HG03432 (cell line): ENCODE measurements at regions not wholly inside any gene's neighbourhood (a gene's known extent, or its start where the extent isn't known, plus 50 kb on each side); places are given as distances from the start of the nearest gene placed in this dataset.
"Not testable (repeated sequence)": the region's sequence is repeated elsewhere in the genome, so short reads cannot be mapped to it uniquely, and the experiment has no call there.

Experiments
- ATAC-seq: cut with Tn5 transposase; IDR thresholded peaks from one replicate; pipeline ENCODE4 v1.9.1; 2021; ENCODE audit warnings: mild to moderate bottlenecking, moderate library complexity; ENCODE audit not compliant: unreplicated experiment

- ATAC-seq = no peak
Observed at GRCh38 chr4:128536746-128537145, 249.1 kb upstream of the PGRMC2 start.

GRCh38 chr4:128535510-128535909 lies 247.9 kb upstream of the PGRMC2 start:
- ATAC-seq = not testable (repeated sequence)

GRCh38 chr4:128528793-128529553 lies 241.4 kb upstream of the PGRMC2 start:
- no peak for ATAC-seq

- no peak for ATAC-seq
Observed at GRCh38 chr4:128527946-128528576, 240.4 kb upstream of the PGRMC2 start.

GRCh38 chr4:128527351-128527750 lies 239.7 kb upstream of the PGRMC2 start:
- ATAC-seq = no peak

- ATAC-seq = no peak
Observed at GRCh38 chr4:128525992-128526630, 238.5 kb upstream of the PGRMC2 start.

GRCh38 chr4:128525387-128525786 lies 237.8 kb upstream of the PGRMC2 start:
- ATAC-seq = peak; percentile 52

GRCh38 chr4:128524311-128524710 lies 236.7 kb upstream of the PGRMC2 start:
- no peak for ATAC-seq

- no peak for ATAC-seq
Observed at GRCh38 chr4:128521648-128522111, 234.1 kb upstream of the PGRMC2 start.

- ATAC-seq = no peak
Observed at GRCh38 chr4:128521156-128521555, 233.5 kb upstream of the PGRMC2 start.

- no peak for ATAC-seq
Observed at GRCh38 chr4:128519163-128519830, 231.7 kb upstream of the PGRMC2 start.

- peak; percentile 97 for ATAC-seq
Observed at GRCh38 chr4:128517739-128518510, 230.3 kb upstream of the PGRMC2 start.

- peak; percentile 1 for ATAC-seq
Observed at GRCh38 chr4:128517096-128517738, 229.6 kb upstream of the PGRMC2 start.

GRCh38 chr4:128516301-128516969 lies 228.8 kb upstream of the PGRMC2 start:
- ATAC-seq = peak; percentile 57

GRCh38 chr4:128513664-128514484 lies 226.3 kb upstream of the PGRMC2 start:
- ATAC-seq = no peak

GRCh38 chr4:128512767-128513322 lies 225.2 kb upstream of the PGRMC2 start:
- ATAC-seq = no peak

GRCh38 chr4:128512161-128512560 lies 224.5 kb upstream of the PGRMC2 start:
- ATAC-seq = no peak

GRCh38 chr4:128510850-128511249 lies 223.2 kb upstream of the PGRMC2 start:
- no peak for ATAC-seq
